Endometrial microvascular endothelial cells (primary cell): ENCODE measurements at regions not wholly inside any gene's neighbourhood (a gene's known extent, or its start where the extent isn't known, plus 50 kb on each side); places are given as distances from the start of the nearest gene placed in this dataset.
"Not testable (repeated sequence)": the region's sequence is repeated elsewhere in the genome, so short reads cannot be mapped to it uniquely, and the experiment has no call there.

ENCODE experiments used
- in situ Hi-C: cut with HindIII; loops from 2 replicates; pipeline ENCODE4 v1.10.0; 2017; ENCODE audit warnings: low sequenced_read_pairs, low pct_unique_long_range_greater_than_20kb; ENCODE audit errors: inconsistent ontology term

GRCh38 chr3:106305882-106306435 is 437.1 kb upstream of the CBLB start:
- in situ Hi-C loops = no loop called here

DNA sequence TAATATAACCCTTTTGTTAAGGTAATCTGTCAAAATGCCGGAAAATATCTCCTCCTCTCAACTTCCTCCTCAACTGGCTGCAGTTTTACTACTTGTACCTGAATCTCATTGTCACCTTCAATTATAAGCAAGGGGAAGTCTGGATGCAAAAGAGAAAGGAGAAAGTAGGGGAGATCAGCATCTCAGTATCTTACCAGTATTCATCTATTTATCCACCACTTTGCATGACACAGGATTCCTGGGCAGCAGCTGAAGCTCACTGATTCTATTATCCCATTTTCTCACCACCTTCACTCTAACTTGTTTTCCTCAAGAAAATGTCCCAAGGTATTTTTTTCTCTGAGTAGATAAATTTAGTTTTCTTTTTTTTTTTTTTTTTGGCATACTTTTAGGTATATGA is 440.5 kb upstream of the CBLB start:
- in situ Hi-C loops = no loop called here

- in situ Hi-C loops = not testable (repeated sequence)
These were observed 441.0 kb upstream of the CBLB start for GRCh38 chr3:106309798-106310197.

DNA sequence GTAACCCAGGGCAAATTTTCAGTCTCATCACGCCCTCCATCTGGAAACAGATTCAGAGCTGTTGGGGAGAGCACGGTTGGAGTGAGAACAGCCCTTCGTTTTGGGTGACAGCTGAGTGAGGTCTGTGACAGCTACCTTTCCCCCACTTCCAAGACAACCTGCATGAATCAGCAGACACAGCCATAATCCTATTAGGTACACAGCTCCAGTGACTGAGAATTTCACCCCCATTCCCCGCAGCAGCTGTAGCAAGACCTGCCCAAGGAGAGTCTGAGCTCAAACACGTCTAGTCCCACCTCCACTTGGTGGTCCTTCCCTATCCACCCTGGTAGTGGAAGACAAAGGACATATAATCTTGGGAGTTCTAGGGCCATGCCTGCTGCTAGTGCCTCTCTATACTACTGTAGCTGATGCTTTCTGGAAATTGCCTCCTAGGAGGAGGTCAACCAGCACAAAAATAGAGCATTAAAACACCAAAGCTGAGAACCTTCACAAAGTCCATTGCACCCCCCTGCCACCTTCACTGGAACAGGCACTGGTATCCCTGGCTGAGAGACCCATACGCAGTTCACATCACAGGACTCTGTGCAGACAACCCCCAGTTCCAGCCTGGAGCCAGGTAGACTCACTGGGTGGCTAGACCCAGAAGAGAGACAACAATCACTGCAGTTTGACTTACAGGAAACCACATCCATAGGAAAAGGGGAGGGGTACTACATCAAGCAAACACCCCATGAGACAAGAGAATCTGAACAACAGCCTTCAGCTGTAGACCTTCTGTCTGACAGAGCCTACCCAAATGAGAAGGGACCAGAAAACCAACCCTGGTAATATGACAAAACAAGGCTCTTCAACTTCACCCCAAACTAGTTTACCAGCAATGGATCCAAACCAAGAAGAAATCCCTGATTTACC is 448.6 kb upstream of the CBLB start:
- in situ Hi-C loops = no loop called here

GRCh38 chr3:106321438-106321837 is 452.6 kb upstream of the CBLB start:
- in situ Hi-C loops = not testable (repeated sequence)

DNA sequence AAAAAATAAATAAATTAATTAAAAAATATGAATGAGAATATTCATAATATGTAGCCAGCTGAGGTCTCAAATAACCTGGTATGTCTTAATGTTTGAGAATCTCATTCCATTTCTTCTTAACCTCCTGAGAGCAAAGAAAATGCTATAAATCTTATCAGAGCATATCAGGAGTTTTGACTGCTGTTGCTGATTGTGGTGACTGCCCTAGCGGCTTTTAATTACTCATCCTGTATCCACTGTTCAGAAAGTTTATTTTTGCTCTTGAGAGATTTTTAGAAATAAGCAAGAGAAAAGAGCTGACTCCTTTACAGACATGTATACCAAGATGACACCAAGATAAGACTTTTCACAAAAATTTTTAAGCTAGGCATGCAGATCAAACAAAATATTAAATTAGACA is 454.8 kb upstream of the CBLB start:
- in situ Hi-C loops = no loop called here

DNA sequence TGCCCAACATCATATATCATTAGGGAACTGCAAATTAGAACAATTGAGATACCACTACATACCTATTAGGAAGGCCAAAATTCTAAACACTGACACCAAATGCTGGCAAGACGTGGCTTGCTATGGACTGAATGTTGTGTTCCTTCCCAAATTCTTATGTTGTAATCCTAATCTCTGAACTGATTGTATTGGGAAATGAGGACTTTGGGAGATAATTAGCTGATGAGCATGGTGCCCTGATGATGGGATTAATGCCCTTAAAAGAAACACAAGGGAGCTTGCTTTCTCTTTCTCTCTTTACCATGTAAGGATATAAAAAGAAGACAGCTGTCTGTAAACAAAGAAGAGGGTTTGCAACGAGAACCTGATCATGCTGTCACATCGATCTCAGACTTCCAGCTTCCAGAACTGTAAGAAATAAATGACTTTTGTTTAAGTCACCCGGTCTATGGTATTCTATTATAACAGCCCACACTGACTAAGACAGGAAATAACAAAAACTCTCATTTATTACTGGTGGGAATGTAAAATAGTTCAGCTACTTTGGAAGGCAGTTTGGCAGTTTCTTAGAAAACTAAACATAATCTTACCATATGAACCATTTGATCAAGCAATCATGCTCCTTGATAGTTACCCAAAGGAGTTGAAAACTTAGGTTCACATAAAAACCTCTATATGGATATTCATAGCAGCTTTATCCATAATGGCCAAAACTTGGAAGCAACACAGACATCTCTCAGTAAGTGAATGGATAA is 458.3 kb upstream of the CBLB start:
- in situ Hi-C loops = no loop called here

DNA sequence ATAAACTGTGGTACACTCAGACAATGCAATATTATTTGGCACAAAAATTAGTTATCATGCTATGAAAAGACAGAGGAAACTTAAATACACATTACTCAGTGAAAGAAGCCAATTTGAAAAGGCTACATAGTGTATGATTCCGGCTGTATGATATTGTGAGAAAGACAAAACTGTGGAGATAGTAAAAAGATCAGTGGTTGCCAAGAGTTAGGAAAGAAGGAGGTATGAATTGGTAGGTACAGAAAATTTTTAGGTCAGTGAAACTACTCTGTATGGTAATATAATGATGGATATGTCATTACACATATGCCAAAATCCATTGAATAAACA is 458.8 kb upstream of the CBLB start:
- in situ Hi-C loops = no loop called here

- in situ Hi-C loops = no loop called here
These were observed 459.4 kb upstream of the CBLB start for GRCh38 chr3:106328224-106328623.

GRCh38 chr3:106329521-106329920 is 460.7 kb upstream of the CBLB start:
- in situ Hi-C loops = no loop called here

DNA sequence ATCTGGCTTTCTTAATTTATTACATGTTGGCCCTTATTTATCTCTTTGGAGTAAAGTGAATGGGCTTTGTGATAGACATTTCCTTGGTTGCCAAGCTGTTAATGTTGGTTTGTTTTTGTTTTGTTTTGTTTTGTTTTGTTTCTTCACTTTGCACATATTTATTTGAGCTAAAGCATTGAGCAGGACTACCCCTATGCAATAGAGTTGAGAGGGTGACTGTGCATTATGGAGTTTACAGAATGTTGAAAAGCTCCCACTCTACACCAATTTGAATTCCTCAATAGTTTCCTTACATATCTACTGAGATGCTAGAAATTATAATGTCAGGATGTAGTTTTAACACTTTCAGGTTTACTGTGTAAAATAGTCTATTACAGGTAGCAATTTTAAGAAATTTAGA is 462.8 kb upstream of the CBLB start:
- in situ Hi-C loops = no loop called here

- in situ Hi-C loops = no loop called here
These were observed 463.3 kb upstream of the CBLB start for GRCh38 chr3:106332129-106332528.

DNA sequence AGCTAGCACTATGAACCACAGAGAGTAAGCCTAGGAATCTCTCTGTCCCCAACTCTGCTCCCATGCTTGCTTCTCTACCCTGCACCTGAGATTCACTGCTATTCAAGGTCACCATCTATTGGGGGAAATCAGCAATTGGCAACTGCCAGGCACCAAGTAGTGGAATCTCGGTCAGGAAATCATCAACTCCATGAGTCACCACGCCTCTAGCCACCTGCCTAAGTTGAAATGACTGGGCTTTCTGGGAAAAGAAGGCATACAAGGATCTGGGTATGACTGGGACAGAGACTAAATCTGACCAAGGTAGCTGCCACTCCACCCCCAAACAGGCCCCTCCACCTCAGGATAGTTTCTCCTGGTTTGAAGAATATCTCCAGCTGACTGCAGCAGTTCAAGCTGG is 464.1 kb upstream of the CBLB start:
- in situ Hi-C loops = no loop called here

- in situ Hi-C loops = no loop called here
These were observed 465.3 kb upstream of the CBLB start for GRCh38 chr3:106333911-106334618.

- in situ Hi-C loops = no loop called here
These were observed 467.8 kb upstream of the CBLB start for GRCh38 chr3:106336619-106337018.

GRCh38 chr3:106337116-106337515 is 468.3 kb upstream of the CBLB start:
- in situ Hi-C loops = no loop called here

DNA sequence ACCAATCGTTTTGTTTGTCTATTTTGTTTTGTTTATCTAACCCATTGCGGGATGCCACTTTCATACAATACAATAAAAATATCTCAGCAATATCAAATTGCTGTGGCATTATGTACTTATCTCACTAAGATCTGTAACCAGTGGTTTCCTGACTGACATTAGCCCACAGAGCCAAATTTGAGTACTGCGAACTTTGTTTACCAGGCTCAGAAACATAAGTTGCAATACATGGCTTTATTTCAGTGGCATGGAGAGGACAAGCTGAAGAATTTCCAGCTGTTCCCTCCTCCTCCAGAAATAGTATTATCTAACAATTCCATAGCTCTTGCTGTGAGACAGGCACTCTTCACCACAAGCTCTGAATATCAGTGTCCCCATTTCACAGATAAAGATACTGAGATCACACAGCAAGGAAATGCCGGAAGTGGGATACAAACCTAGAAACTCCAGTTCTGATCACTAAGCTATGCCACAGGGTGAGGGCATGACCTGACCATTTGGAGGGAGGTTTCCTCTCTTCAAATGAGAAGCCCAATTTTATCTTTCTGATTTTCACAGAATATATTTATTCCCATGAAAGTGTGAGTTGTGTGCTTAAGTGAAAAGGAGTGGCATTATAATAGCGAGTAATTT is 469.9 kb upstream of the CBLB start:
- in situ Hi-C loops = no loop called here

- in situ Hi-C loops = no loop called here
These were observed 470.7 kb upstream of the CBLB start for GRCh38 chr3:106339551-106339950.

DNA sequence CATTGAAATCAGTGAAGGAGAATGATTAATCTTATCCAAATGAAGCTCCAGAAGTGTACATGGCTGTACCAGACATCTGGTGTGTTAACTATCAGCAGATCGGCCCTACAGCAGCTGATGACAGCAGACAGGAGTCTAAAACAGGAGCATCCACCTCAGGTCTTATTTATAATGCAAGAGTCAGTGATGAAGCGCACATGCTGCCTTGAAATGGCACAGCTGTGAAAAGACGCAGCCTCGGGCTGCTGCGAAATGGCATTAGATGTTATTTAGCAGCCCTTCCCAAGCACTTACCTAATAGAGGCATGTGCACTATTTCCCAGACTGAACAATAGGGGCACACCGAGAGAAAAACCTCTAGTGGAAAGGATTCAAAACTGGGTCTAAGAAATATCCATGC is 472.3 kb upstream of the CBLB start:
- in situ Hi-C loops = no loop called here
